SK-N-SH (cell line): ENCODE measurements at regions not wholly inside any gene's neighbourhood (a gene's known extent, or its start where the extent isn't known, plus 50 kb on each side); places are given as distances from the start of the nearest gene placed in this dataset.

Experiments
- EP300 ChIP-seq, 2 experiments: IDR thresholded peaks; 2 replicates each; pipeline versions ENCODE4 v1.4.0 to v1.6.1; 2012; ENCODE audit warnings: borderline replicate concordance in 1 of 2, low read depth in 1 of 2, low read length in 1 of 2
- EZH2phosphoT487 ChIP-seq: fragments of 200-600 bp; sonication (generic); IDR thresholded peaks from 2 replicates; pipeline ENCODE4 v1.6.1; 2017; ENCODE audit warnings: low read depth, mixed run types, mild to moderate bottlenecking, antibody characterized with exemption, moderate library complexity, borderline replicate concordance
- FOXJ3 ChIP-seq: sonication (generic); formaldehyde crosslinking; IDR thresholded peaks from 2 replicates; pipeline ENCODE4 v1.5.1; 2020; ENCODE audit warnings: mild to moderate bottlenecking, missing genetic modification reagents
- GABPA ChIP-seq: IDR thresholded peaks from 2 replicates; pipeline ENCODE4 v1.4.0; 2012; ENCODE audit warnings: low read depth, mild to moderate bottlenecking
- JUND ChIP-seq: IDR thresholded peaks from 2 replicates; pipeline ENCODE4 v1.4.0; 2012
- RAD21 ChIP-seq: IDR thresholded peaks from 2 replicates; pipeline ENCODE4 v1.6.1; 2012; ENCODE audit warnings: mild to moderate bottlenecking, low read length
- TEAD4 ChIP-seq: IDR thresholded peaks from 2 replicates; pipeline ENCODE4 v1.4.0; 2012; ENCODE audit warnings: mild to moderate bottlenecking, borderline replicate concordance; ENCODE audit not compliant: insufficient read depth
- TF ChIP-seq, protein P1 (sequence below): fragments of 200-600 bp; sonication (generic); IDR thresholded peaks from 2 replicates; pipeline ENCODE4 v1.6.1; 2017; ENCODE audit warnings: antibody characterized with exemption, mild to moderate bottlenecking, moderate library complexity
- TF ChIP-seq, protein P2 (sequence below): IDR thresholded peaks from 2 replicates; pipeline ENCODE4 v1.6.1; 2012; ENCODE audit warnings: mild to moderate bottlenecking, low read depth, low read length, moderate library complexity
- TF ChIP-seq, protein P3 (sequence below): fragments of 150-350 bp; IDR thresholded peaks from 2 replicates; pipeline ENCODE4 v1.6.1; 2017; ENCODE audit warnings: antibody characterized with exemption, low read length, low read depth, borderline replicate concordance

DNA sequence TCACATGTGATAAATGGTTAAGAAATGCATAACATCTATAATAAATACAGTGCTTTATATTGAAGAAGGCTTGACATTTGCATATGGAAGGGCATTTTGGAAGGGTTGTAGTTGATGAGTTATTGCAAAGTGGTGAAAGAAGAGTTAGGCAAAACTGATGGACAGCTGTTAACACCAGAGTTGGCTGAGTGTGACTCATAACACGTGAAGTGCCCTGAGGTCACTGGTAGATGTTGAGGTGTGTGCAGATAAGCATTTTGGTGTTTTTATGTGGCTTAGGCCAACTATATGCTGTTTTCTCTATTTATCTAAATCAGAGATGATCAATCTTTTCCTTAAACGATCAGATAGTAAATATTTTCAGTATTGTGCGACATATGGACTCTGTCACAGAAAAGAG lies 154.3 kb upstream of the KCNH7 start:
- TF ChIP-seq RAD21 (no peak), GABPA (no peak), TEAD4 (no peak), JUND (no peak), EP300 (IDR thresholded peaks at IDR 0.05; ENCODE audit: borderline replicate concordance in 1 of 2, low read depth in 1 of 2, low read length in 1 of 2) (no peak), EZH2phosphoT487 (no peak), FOXJ3 (no peak)
- TF ChIP-seq, protein P1, sequence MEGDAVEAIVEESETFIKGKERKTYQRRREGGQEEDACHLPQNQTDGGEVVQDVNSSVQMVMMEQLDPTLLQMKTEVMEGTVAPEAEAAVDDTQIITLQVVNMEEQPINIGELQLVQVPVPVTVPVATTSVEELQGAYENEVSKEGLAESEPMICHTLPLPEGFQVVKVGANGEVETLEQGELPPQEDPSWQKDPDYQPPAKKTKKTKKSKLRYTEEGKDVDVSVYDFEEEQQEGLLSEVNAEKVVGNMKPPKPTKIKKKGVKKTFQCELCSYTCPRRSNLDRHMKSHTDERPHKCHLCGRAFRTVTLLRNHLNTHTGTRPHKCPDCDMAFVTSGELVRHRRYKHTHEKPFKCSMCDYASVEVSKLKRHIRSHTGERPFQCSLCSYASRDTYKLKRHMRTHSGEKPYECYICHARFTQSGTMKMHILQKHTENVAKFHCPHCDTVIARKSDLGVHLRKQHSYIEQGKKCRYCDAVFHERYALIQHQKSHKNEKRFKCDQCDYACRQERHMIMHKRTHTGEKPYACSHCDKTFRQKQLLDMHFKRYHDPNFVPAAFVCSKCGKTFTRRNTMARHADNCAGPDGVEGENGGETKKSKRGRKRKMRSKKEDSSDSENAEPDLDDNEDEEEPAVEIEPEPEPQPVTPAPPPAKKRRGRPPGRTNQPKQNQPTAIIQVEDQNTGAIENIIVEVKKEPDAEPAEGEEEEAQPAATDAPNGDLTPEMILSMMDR = no peak
- TF ChIP-seq, protein P2, sequence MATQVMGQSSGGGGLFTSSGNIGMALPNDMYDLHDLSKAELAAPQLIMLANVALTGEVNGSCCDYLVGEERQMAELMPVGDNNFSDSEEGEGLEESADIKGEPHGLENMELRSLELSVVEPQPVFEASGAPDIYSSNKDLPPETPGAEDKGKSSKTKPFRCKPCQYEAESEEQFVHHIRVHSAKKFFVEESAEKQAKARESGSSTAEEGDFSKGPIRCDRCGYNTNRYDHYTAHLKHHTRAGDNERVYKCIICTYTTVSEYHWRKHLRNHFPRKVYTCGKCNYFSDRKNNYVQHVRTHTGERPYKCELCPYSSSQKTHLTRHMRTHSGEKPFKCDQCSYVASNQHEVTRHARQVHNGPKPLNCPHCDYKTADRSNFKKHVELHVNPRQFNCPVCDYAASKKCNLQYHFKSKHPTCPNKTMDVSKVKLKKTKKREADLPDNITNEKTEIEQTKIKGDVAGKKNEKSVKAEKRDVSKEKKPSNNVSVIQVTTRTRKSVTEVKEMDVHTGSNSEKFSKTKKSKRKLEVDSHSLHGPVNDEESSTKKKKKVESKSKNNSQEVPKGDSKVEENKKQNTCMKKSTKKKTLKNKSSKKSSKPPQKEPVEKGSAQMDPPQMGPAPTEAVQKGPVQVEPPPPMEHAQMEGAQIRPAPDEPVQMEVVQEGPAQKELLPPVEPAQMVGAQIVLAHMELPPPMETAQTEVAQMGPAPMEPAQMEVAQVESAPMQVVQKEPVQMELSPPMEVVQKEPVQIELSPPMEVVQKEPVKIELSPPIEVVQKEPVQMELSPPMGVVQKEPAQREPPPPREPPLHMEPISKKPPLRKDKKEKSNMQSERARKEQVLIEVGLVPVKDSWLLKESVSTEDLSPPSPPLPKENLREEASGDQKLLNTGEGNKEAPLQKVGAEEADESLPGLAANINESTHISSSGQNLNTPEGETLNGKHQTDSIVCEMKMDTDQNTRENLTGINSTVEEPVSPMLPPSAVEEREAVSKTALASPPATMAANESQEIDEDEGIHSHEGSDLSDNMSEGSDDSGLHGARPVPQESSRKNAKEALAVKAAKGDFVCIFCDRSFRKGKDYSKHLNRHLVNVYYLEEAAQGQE = no peak
- TF ChIP-seq, protein P3, sequence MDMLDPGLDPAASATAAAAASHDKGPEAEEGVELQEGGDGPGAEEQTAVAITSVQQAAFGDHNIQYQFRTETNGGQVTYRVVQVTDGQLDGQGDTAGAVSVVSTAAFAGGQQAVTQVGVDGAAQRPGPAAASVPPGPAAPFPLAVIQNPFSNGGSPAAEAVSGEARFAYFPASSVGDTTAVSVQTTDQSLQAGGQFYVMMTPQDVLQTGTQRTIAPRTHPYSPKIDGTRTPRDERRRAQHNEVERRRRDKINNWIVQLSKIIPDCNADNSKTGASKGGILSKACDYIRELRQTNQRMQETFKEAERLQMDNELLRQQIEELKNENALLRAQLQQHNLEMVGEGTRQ = no peak
